ENCODE measurements at regions not wholly inside any gene's neighbourhood (a gene's known extent, or its start where the extent isn't known, plus 50 kb on each side); places are given as distances from the start of the nearest gene placed in this dataset.
A peak's percentile ranks its signal among the peaks of the same experiment; 100 is the strongest.
"Not testable (repeated sequence)": the region's sequence is repeated elsewhere in the genome, so short reads cannot be mapped to it uniquely, and the experiment has no call there.

DNA sequence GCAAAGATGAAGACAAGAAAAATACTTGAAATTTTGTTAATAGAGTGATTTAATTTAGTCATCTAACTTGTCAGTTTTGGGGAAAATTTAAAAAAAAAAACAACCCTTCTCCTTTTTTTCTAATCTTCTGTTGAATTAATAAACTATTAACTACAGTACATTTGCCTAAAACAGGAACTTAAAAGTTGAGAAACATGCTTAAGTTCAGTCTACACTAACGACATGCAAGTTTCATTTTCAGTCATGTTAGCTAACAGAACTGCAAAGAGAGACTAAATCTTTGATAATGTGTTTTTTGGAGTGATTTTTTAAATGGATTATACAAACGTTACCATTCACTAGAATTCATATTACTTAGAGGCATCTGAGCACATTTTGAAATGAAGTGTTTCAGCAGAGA is 71.9 kb upstream of the MBNL1 start:
- no peak for DNase-seq (ENCODE audit: low spot score)

DNA sequence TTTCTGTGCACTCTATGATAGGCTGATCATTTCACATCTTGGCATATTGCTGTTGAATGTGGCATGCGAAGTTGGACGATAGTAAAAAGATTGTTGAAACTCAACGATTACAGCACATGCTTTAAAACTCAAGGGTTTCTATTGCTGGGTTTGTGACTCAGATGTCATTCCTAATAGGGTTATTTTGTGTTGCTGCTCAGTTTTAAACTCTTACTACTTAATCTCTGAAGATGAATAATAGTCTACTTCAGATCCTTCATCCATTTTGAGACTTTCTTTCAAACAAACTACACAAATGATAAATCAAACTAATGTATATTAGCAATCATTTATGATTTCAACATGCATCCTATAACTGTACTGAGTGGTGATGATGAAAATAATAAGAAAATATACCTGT is 71.3 kb upstream of the MBNL1 start:
- peak; percentile 69 for DNase-seq (ENCODE audit: low spot score)

DNA sequence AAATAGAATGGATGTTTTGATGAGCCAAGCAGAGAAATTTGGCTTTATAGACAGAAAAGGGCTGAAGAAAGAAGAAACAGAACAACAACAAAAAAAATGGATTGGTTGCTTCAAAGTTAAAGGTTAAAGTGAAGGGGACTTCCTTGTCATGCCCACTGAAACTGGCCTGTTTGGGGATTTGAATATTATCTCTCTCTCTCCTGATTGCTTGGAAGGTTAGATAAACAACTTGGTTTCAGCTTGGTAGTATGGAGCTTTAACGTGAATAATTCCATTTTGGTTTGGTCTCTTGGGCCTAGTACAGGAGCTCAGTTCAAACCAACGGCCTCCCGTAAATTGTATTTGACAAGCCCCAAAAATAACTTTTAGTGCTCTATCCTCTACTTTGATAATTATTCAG is 70.8 kb upstream of the MBNL1 start:
- no peak for DNase-seq (ENCODE audit: low spot score)

GRCh38 chr3:152198665-152199064 is 70.1 kb upstream of the MBNL1 start:
- DNase-seq (ENCODE audit: low spot score), result no peak

- DNase-seq (ENCODE audit: low spot score), result peak; percentile 63
Measured at GRCh38 chr3:152199102-152199840, 69.5 kb upstream of the MBNL1 start.

GRCh38 chr3:152200476-152201420 is 68.0 kb upstream of the MBNL1 start:
- no peak for DNase-seq (ENCODE audit: low spot score)

- no peak for DNase-seq (ENCODE audit: low spot score)
Measured at GRCh38 chr3:152202976-152203626, 65.6 kb upstream of the MBNL1 start.

DNA sequence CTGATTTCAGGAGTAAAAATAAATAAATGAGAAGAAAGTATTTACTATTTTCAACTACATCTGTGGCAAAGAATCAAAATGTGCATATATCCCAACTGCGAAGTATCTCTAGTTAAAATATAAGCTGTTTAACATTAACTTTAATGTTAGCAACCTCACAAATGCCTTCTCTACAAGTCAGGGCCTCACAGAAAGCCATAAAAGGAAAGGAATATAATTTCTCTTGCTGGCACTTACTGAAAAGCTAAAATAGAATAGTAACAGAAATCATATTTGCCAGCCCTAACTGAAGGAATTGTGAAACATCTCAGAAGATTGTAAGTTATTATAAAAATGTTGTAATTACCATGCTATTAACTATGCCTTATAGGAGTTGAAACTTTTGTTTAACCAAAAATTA is 65.1 kb upstream of the MBNL1 start:
- no peak for DNase-seq (ENCODE audit: low spot score)

DNA sequence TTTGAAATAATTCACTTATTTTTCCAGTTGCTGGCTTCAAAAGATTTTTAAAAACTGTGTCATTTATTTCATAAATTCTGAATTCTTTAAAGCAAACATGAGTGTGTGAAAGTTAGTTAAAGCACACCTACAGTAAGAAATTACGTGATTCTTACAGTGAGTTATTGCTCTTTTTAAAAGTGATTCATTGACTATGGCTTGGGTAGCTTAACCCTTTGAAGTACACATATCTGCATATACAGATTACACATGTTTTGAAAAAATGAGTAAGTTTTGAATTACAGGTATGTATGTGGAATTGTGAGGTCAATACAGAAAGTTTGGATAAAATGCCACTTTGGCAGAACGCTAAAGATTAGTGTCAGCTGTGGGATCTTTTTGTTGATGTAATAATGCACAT is 64.5 kb upstream of the MBNL1 start:
- DNase-seq (ENCODE audit: low spot score), result peak; percentile 58

DNA sequence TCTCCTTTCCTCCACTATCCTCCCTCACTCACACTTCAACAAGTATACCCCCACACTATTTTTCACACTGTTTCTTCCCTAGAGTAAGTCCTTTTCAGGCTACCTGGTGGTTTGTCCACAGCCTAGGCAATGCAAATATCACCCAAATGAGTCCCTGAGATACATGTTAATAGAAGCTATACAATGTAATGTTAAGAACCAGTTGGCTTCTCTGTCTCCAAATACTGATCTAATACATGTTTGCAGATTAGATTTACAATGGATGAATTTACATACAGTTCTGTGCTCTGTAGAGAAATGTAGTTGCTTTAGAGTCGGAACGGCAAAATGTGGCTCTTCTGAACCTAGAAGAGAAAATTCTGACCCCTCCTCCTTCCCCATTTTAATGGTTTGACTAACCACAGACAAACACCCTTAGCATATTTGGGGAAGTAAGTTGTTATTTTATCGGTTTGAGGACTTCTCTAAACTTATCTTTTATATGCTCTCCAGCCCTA is 63.6 kb upstream of the MBNL1 start:
- DNase-seq (ENCODE audit: low spot score), result peak; percentile 59

DNA sequence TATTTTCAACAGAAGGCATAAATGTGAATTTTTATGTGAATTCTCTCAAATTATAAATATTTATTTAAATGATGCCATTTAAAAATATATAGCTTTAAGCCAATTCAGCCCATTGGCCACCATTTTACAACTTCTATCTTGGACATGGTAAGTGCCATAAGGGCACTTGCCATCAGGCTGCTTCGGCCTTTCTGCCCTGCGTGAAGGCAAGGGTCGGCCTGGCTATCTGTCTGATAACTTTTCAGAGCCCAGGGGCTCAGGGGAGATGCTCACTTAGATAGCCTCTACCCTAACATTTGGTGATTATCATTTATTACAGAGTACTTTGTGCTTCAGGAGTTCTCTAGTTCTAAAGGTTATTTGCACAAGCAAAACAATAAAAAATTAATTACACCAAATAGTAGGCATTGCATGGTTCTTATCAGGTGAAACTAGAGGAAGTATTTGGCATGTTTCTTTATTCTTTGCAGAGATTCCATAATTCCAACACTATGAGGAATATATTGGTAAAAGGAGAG is 62.4 kb upstream of the MBNL1 start:
- DNase-seq (ENCODE audit: low spot score), result no peak

DNA sequence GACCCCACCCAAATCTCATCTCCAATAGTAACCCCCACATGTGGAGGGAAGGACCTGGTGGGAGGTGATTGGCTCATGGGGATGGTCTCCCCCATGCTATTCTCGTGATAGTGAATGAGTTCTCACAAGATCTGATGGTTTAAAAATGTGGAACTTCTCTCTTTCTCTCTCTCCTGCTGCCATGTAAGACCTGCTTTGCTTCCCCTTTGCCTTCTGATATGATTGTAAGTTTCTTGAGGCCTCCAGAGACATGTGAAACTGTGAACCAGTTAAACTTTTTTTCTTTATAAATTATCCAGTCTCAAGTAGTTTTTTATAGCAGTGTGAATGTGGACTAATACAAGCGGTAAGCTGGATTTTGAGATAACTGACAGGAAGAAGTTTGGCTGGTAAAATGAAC is 60.3 kb upstream of the MBNL1 start:
- no peak for DNase-seq (ENCODE audit: low spot score)

- DNase-seq (ENCODE audit: low spot score), result no peak
Measured at GRCh38 chr3:152209060-152209459, 59.7 kb upstream of the MBNL1 start.

- DNase-seq (ENCODE audit: low spot score), result no peak
Measured at GRCh38 chr3:152209776-152210175, 59.0 kb upstream of the MBNL1 start.

DNA sequence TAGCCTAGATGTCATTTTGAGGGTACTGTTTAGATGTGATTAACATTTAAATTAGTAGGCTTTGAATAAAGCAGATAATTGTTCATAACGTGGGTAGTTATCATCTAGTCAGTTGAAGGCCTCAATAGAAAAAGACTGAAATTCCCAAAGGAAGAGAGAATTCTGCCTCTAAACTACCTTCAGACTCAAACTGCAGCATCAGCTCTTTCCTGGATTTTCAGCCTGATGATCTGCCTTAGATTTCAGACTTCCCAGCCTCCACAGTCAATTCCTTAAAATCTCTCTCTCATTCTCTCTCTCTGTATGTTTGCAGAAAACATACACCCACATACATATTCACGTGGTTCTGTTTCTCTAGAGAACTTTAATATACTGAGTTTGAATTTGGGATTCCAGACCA is 58.0 kb upstream of the MBNL1 start:
- no peak for DNase-seq (ENCODE audit: low spot score)

GRCh38 chr3:152211655-152212054 is 57.1 kb upstream of the MBNL1 start:
- no peak for DNase-seq (ENCODE audit: low spot score)

DNA sequence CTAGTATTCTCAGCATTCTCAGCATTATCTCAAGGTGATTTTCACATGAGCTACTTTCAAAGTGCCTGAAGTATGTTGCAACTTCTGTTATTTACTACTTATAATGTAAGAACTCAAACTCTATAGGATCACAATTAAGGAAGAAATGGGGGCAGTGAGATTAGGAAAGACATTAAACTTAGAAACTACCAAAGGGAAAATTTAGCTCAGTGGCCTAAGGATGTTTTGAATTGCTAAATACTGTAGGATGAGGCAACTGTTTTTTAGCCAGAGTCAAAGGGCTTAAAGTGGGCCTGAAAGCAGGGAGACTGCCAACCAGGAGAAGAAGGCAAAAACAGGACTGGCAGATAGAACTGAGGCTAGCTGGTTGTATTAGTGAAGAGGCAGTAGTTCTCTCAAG is 55.5 kb upstream of the MBNL1 start:
- DNase-seq (ENCODE audit: low spot score), result no peak

GRCh38 chr3:152213938-152214337 is 54.8 kb upstream of the MBNL1 start:
- DNase-seq (ENCODE audit: low spot score), result no peak

GRCh38 chr3:152216960-152217865 is 51.5 kb upstream of the MBNL1 start:
- DNase-seq (ENCODE audit: low spot score), result not testable (repeated sequence)

DNA sequence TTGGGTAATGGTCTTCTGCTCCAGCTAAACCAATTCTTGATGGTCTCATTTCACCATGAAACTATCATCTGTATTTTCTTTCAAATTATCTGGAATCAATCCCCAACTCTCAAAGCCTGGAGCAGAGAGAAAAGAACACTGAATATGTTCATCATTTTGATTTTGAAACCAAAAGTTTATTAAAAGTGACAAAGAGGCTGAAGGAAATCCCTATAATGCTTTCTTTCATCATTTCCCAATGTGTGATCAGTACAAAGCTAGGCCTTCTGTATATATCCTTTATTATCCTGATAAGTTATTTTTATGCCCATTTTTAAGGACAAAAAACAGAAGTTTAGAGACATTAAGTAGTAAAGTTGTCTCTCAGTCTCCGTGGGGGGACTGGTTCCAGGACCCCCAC is 50.1 kb upstream of the MBNL1 start:
- no peak for DNase-seq (ENCODE audit: low spot score)

Measured in CD4-positive, alpha-beta T cell treated with Interleukin-2 at 100 ng/mL for 4 hours (primary cell).